Esophagus squamous epithelium (tissue), 5 donors: ENCODE measurements at regions not wholly inside any gene's neighbourhood (a gene's known extent, or its start where the extent isn't known, plus 50 kb on each side); places are given as distances from the start of the nearest gene placed in this dataset.
"Not testable (repeated sequence)": the region's sequence is repeated elsewhere in the genome, so short reads cannot be mapped to it uniquely, and the experiment has no call there.

Experiments used
- DNase-seq: peaks from one replicate; lab custom pipeline; 2025; lab: John Stamatoyannopoulos, UW
- H3K27ac ChIP-seq, 4 donors: fragments of 200-600 bp; sonication (generic); one replicate each; pipeline ENCODE4 v1.5.1; 2016 to 2019; ENCODE audit warnings: mild to moderate bottlenecking in 1 of 4
- H3K27me3 ChIP-seq, 4 donors: fragments of 200-600 bp; sonication (generic); 1 replicate in 3 of 4; 2 replicates in 1 of 4; pipeline versions ENCODE4 v1.5.1 to v1.6.0; 2017 to 2021; ENCODE audit warnings: antibody characterized with exemption in 1 of 4
- H3K36me3 ChIP-seq, 3 donors: fragments of 200-600 bp; sonication (generic); one replicate each; pipeline ENCODE4 v1.5.1; 2016 to 2019
- H3K4me1 ChIP-seq, 3 donors: fragments of 200-600 bp; sonication (generic); one replicate each; pipeline ENCODE4 v1.5.1; 2017 to 2019
- H3K4me3 ChIP-seq, 4 donors: fragments of 200-600 bp; sonication (generic); 1 replicate in 3 of 4; 2 replicates in 1 of 4; pipeline ENCODE4 v1.5.1; 2016 to 2019; ENCODE audit warnings: mild to moderate bottlenecking in 2 of 4, moderate library complexity in 1 of 4
- H3K9me3 ChIP-seq, 3 donors: fragments of 200-600 bp; sonication (generic); one replicate each; pipeline ENCODE4 v1.5.1; 2016 to 2019
- CTCF ChIP-seq, 6 experiments: fragments of 450-650 bp in 4 of 6; fragments of 200-600 bp in 2 of 6; sonication (generic) in 2 of 6; IDR thresholded peaks; one replicate each; pipeline ENCODE4 v1.5.1; 2016 to 2019; ENCODE audit warnings: antibody characterized with exemption in 6 of 6, mild to moderate bottlenecking in 4 of 6, moderate library complexity in 4 of 6
- POLR2A ChIP-seq, 4 donors: fragments of 450-650 bp; IDR thresholded peaks; one replicate each; pipeline ENCODE4 v1.6.1; 2017; ENCODE audit warnings: antibody characterized with exemption in 4 of 4, mild to moderate bottlenecking in 4 of 4, moderate library complexity in 3 of 4
- WGBS, 2 donors: methylation state at CpG; one replicate each; pipeline ENCODE4 v1.1.5; 2018; 5-methylcytosine and 5-hydroxymethylcytosine counted together
- intact Hi-C: fragments of 100-400 bp; cut with DNase I; formaldehyde crosslinking; loops from one replicate; pipeline ENCODE4 v1.15.0; 2022
- donor health status: DM: yes; HTN: yes; CAD: no.

- H3K27ac ChIP-seq, DNase-seq, H3K36me3 ChIP-seq, intact Hi-C loops: not testable (repeated sequence)
- peak overlapping the region in 2 of 4 donors; percentile 15 to 41 for H3K4me3 ChIP-seq
- peaks cover 0 to 13% (median 0%) of the 10 kb centered on the region in 3 donors for H3K9me3 ChIP-seq
- H3K27me3 ChIP-seq = peaks cover 0 to 41% (median 0%) of the 10 kb centered on the region in 4 donors
- H3K4me1 ChIP-seq = peaks cover 0 to 11% (median 2%) of the 10 kb centered on the region in 3 donors
- peak; percentile 14 to 65 (median 49) for TF ChIP-seq CTCF (IDR thresholded peaks at IDR 0.05)
- WGBS, 2 donors = 8 to 10% methylated on average over 12 of the region's 35 CpGs
These were observed 146.7 kb downstream of the IGLL1 start for GRCh38 chr22:23433127-23434005.

GRCh38 chr22:23432719-23433118 lies 147.4 kb downstream of the IGLL1 start:
- H3K27me3 ChIP-seq = peaks cover 0 to 35% (median 0%) of the 10 kb centered on the region in 4 donors
- DNase-seq, H3K27ac ChIP-seq, intact Hi-C loops, H3K4me3 ChIP-seq, H3K36me3 ChIP-seq: not testable (repeated sequence)
- H3K4me1 ChIP-seq = peaks cover 0 to 11% (median 2%) of the 10 kb centered on the region in 3 donors
- peaks cover 0 to 19% (median 0%) of the 10 kb centered on the region in 3 donors for H3K9me3 ChIP-seq
- 70 to 80% methylated on average over 5 of the region's 10 CpGs for WGBS, 2 donors

- H3K4me3 ChIP-seq = no peak overlapping the region
- H3K4me1 ChIP-seq = peaks cover 0 to 11% (median 2%) of the 10 kb centered on the region in 3 donors
- H3K27ac ChIP-seq = no peak overlapping the region
- intact Hi-C loops = no loop called here
- WGBS, 2 donors = 70 to 80% methylated on average over 14 to 19 of the region's 20 CpGs
- TF ChIP-seq POLR2A (IDR thresholded peaks at IDR 0.05) = no peak
- TF ChIP-seq CTCF (IDR thresholded peaks at IDR 0.05) = no peak
- H3K36me3 ChIP-seq = no peaks in the 10 kb centered on the region
- peaks cover 0 to 31% (median 0%) of the 10 kb centered on the region in 4 donors for H3K27me3 ChIP-seq
- no peak for DNase-seq
- H3K9me3 ChIP-seq = peaks cover 0 to 20% (median 0%) of the 10 kb centered on the region in 3 donors
These were observed 148.6 kb downstream of the IGLL1 start for GRCh38 chr22:23431337-23432072.

GRCh38 chr22:23424551-23425068 lies 155.5 kb downstream of the IGLL1 start:
- intact Hi-C loops, DNase-seq, H3K4me3 ChIP-seq, H3K36me3 ChIP-seq, H3K4me1 ChIP-seq, H3K27ac ChIP-seq, H3K27me3 ChIP-seq: not testable (repeated sequence)
- H3K9me3 ChIP-seq = peaks cover 0 to 13% (median 0%) of the 10 kb centered on the region in 3 donors
- WGBS, 2 donors = 80 to 86% methylated on average over 4 to 5 of the region's 5 CpGs

- peaks cover 0 to 9% (median 0%) of the 10 kb centered on the region in 3 donors for H3K9me3 ChIP-seq
- H3K27ac ChIP-seq = no peak overlapping the region
- TF ChIP-seq CTCF (IDR thresholded peaks at IDR 0.05) (no peak), POLR2A (IDR thresholded peaks at IDR 0.05) (no peak)
- WGBS, 2 donors = 72 to 73% methylated on average over 7 of the region's 7 CpGs
- no peak overlapping the region for H3K4me3 ChIP-seq
- H3K27me3 ChIP-seq = peaks cover 0 to 10% (median 0%) of the 10 kb centered on the region in 4 donors
- no peaks in the 10 kb centered on the region for H3K36me3 ChIP-seq
- no peaks in the 10 kb centered on the region for H3K4me1 ChIP-seq
- no peak for DNase-seq
- intact Hi-C loops = no loop called here
These were observed 156.1 kb downstream of the IGLL1 start for GRCh38 chr22:23424031-23424430.

- H3K36me3 ChIP-seq, H3K9me3 ChIP-seq, intact Hi-C loops, H3K4me1 ChIP-seq, H3K27ac ChIP-seq, DNase-seq, H3K4me3 ChIP-seq: not testable (repeated sequence)
- 81 to 82% methylated on average over 4 of the region's 4 CpGs for WGBS, 2 donors
- H3K27me3 ChIP-seq = peaks cover 0 to 22% (median 0%) of the 10 kb centered on the region in 4 donors
These were observed 157.8 kb downstream of the IGLL1 start for GRCh38 chr22:23422281-23422680.

GRCh38 chr22:23421300-23421699 lies 158.8 kb downstream of the IGLL1 start:
- WGBS, 2 donors = 71 to 81% methylated on average over 4 to 6 of the region's 6 CpGs
- intact Hi-C loops, DNase-seq: not testable (repeated sequence)

More at GRCh38 chr22:23421300-23421699, 158.8 kb downstream of the IGLL1 start:
- H3K27ac ChIP-seq, H3K36me3 ChIP-seq, H3K4me1 ChIP-seq, H3K4me3 ChIP-seq, H3K9me3 ChIP-seq: not testable (repeated sequence)
- peaks cover 0 to 22% (median 0%) of the 10 kb centered on the region in 4 donors for H3K27me3 ChIP-seq
